Dendritic cell treated with granulocyte-macrophage colony-stimulating factor and Interleukin-4, amounts not matched to agents 40 ng/mL and 50 ng/mL, for 4 days (primary cell): ENCODE measurements at regions not wholly inside any gene's neighbourhood (a gene's known extent, or its start where the extent isn't known, plus 50 kb on each side); places are given as distances from the start of the nearest gene placed in this dataset.

Experiments used
- H3K27ac Mint-ChIP-seq: one replicate; pipeline ENCODE4 v1.8.0; 2022; ENCODE audit warnings: mild to moderate bottlenecking, mixed read lengths
- H3K27me3 Mint-ChIP-seq: one replicate; pipeline ENCODE4 v1.8.0; 2022; ENCODE audit warnings: mild to moderate bottlenecking, mixed read lengths
- H3K36me3 Mint-ChIP-seq: one replicate; pipeline ENCODE4 v1.8.0; 2022; ENCODE audit warnings: low read depth, mixed read lengths
- H3K4me1 Mint-ChIP-seq: one replicate; pipeline ENCODE4 v1.8.0; 2022; ENCODE audit warnings: low read depth, mixed read lengths
- H3K4me3 Mint-ChIP-seq: one replicate; pipeline ENCODE4 v1.8.0; 2022; ENCODE audit warnings: mild to moderate bottlenecking, moderate library complexity, mixed read lengths
- H3K9me3 Mint-ChIP-seq: one replicate; pipeline ENCODE4 v1.8.0; 2022; ENCODE audit warnings: mixed read lengths
- intact Hi-C: fragments of 100-400 bp; cut with micrococcal nuclease; formaldehyde crosslinking; loops from one replicate; pipeline ENCODE4 v1.15.0; 2022

DNA sequence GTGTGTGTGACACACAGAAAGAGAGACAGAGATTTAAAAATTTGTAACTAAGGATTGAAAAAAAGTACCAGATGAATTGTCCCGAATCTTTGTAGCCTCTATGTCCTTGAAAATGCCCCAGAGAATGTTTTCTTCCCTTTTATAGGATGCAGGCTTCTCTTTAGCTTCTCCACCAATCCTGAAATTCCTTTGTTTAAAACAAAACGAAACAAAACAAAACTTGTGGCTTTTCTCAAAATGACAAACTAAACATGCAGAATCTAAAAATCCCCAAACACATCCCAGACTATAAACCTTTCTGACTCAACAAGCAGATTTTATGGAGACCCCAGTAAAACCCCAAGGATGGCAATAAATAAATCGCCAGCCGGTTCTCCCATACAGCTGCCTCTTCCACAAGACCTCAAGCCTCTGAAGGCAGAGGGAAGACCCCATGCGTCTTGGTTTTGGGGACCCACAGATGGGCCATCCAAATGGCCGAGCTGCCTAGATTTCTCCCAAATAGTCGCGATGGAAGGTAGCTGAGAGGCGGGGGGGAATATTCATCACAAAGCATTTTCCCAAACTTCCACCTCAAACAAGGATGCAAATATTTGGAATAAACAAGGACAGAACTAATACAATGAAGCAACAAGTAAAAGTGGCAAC is 269.5 kb upstream of the FOXF1 start:
- Mint-ChIP-seq H3K4me1 (no peaks in the 10 kb centered on the region), H3K36me3 (no peaks in the 10 kb centered on the region), H3K9me3 (no peaks in the 10 kb centered on the region), H3K27me3 (peaks cover 26% of the 10 kb centered on the region), H3K4me3 (no peak overlapping the region), H3K27ac (no peak overlapping the region)
- intact Hi-C loops, result no loop called here

GRCh38 chr16:86241681-86242080 is 268.6 kb upstream of the FOXF1 start:
- H3K9me3 Mint-ChIP-seq, result no peaks in the 10 kb centered on the region
- H3K27ac Mint-ChIP-seq, result no peak overlapping the region
- no peaks in the 10 kb centered on the region for H3K4me1 Mint-ChIP-seq
- intact Hi-C loops, result no loop called here
- no peaks in the 10 kb centered on the region for H3K36me3 Mint-ChIP-seq
- peaks cover 28% of the 10 kb centered on the region for H3K27me3 Mint-ChIP-seq
- no peak overlapping the region for H3K4me3 Mint-ChIP-seq

DNA sequence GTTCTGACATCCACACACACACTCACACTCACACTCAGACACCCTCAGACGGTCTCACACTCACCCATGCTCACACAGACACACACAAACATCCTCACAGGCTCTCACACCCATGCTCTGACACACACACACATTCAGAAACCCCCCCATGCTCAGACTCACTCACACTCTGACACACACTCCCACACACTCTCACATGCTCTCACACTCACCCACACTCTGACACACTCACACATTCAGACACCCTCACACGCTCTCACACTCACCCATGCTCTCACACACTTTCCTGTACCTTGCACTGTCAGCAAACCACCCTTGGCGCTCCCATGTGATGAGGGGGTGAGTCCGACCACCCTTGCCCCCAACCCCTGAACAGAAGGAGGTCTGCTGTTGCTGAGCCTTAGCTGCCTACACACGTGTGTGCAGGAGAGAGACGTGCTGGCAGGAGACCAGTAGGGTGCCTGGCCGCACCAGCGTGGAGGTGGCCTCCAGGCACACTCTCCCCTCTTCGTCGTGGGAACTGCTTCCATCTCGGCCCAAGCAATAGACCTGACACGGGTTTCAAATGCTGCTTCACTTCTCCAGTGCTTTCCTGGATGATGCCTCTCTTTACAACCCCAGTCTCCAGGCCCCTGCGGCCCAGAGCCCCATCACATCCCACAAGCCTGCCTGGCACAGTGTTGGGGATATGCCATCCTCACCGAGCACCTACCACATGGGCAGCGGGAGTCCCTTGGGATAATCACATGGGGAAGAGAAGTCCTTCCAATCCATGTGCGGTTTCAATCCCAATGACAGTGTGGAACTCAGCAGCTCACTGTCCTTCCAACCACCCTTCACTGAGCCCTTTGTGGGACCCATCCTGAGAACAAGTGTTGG is 267.8 kb upstream of the FOXF1 start:
- Mint-ChIP-seq H3K27me3 (peaks cover 28% of the 10 kb centered on the region), H3K9me3 (no peaks in the 10 kb centered on the region)

DNA sequence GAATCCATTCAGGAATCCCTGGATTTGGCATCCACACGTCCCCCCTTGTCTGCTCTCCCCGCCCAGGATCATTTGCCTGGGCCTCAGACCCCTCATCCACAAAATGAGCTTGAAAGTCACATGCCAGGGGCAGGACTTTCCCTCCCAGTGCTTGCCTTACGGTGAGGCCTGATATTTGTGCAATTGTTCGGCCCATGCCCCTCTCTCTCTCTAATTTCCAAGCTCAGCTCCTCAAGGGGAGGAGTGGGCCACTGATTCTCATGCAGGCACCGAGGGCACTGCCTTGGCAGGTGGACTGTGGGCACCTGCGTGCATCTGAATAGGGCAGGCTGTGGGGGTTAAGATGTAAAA is 267.2 kb upstream of the FOXF1 start:
- intact Hi-C loops, result no loop called here
- Mint-ChIP-seq H3K9me3 (no peaks in the 10 kb centered on the region), H3K27ac (no peak overlapping the region), H3K36me3 (no peaks in the 10 kb centered on the region), H3K4me1 (no peaks in the 10 kb centered on the region), H3K27me3 (peaks cover 28% of the 10 kb centered on the region), H3K4me3 (no peak overlapping the region)

More for the DNA sequence above, 267.8 kb upstream of the FOXF1 start:
- Mint-ChIP-seq H3K36me3 (no peaks in the 10 kb centered on the region), H3K4me3 (no peak overlapping the region), H3K27ac (no peak overlapping the region), H3K4me1 (no peaks in the 10 kb centered on the region)
- intact Hi-C loops, result no loop called here

DNA sequence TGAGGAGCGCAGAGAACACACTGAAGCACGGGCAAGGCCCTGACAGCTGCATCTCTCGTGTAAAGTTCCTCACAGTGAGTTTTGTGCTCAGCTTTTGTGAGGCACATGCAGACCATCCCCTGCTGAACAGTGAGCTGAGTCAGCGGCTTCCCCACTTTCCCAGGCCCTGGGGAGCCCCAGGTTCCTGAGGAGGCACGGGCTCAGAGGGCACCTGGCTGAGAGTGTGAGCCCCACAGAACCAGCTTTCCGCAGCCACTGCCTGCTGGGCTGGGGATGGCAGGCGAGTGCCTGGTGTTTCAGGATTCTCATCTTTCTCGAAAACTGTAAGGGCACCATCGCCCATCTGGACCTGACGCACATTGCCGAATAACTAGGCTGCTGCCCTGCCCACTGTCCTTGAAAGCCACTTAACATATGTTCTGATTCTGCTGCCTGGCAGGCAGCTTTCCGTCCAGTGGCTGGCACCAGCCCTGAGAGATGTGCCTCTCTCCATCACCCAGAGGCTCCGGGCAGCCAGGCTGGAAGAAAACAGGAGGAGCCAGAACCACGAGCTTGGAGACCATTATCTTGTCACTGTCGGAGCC is 266.7 kb upstream of the FOXF1 start:
- Mint-ChIP-seq H3K4me1 (no peaks in the 10 kb centered on the region), H3K27ac (no peak overlapping the region), H3K9me3 (no peaks in the 10 kb centered on the region), H3K27me3 (peaks cover 28% of the 10 kb centered on the region), H3K36me3 (no peaks in the 10 kb centered on the region), H3K4me3 (no peak overlapping the region)
- intact Hi-C loops, result no loop called here

DNA sequence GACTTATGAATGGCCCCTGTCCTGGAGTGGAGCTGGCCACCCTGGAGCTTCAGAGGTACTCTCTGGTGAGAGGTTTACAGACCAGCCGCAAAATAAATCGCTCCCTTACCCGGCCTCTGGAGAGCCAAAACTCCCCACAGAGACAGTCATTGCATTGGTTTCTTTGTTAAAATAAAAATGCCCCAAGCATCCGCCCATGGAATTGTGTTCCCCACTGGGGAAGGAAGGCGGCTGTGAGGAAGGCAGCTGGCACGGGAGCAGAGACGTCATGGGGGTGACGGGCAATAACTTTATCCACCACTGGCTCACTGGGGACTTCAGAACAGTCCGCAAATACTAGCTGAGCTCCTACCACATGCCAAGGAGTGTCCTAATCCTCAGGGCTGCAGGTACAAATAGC is 266.2 kb upstream of the FOXF1 start:
- no peak overlapping the region for H3K4me3 Mint-ChIP-seq
- no peaks in the 10 kb centered on the region for H3K4me1 Mint-ChIP-seq
- no peaks in the 10 kb centered on the region for H3K36me3 Mint-ChIP-seq

DNA sequence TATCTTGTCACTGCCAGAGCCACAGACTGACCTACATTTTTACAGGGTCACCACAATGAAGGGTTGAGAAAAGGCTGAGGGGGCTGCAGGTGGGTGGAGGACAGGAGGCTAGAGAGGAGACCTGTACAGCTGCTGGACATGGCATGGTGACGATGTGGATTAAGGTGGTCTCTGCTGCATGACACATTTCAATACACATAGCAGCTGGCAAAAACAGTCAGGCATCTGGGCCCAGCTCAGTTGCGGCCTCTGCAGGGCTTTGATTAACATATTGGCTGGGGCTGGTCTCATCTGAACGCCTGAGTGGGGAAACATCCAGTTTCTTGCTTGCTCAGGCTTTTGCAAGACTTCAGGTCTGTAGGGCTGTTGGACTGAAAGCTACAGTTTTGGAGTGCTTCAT is 265.4 kb upstream of the FOXF1 start:
- Mint-ChIP-seq H3K36me3 (no peaks in the 10 kb centered on the region), H3K9me3 (no peaks in the 10 kb centered on the region), H3K27me3 (peaks cover 26% of the 10 kb centered on the region)

More for the DNA sequence above, 266.2 kb upstream of the FOXF1 start:
- intact Hi-C loops, result no loop called here
- Mint-ChIP-seq H3K9me3 (no peaks in the 10 kb centered on the region), H3K27me3 (peaks cover 30% of the 10 kb centered on the region), H3K27ac (no peak overlapping the region)

DNA sequence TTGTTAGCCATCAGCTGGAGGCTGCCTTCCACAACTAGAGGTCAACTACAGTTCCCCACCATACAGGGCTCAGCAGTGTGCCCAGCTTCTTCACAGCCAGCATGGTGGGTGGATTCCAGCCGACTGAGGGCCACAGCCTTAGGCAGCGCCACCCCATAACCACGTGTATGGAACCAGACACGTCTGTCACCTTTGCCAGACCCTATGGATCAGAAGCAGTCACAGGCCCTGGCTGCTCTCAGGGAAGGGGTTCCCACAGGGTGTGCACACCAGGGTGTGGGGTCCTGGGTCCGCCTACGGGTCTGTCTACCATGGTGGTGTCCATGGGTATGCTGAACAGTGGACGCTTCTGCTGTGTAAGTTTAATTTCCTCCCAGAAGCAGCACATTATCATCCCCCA is 265.0 kb upstream of the FOXF1 start:
- intact Hi-C loops, result no loop called here
- Mint-ChIP-seq H3K27me3 (peaks cover 26% of the 10 kb centered on the region), H3K36me3 (no peaks in the 10 kb centered on the region), H3K9me3 (no peaks in the 10 kb centered on the region), H3K4me3 (no peak overlapping the region), H3K4me1 (no peaks in the 10 kb centered on the region), H3K27ac (no peak overlapping the region)

More for the DNA sequence above, 265.4 kb upstream of the FOXF1 start:
- no peak overlapping the region for H3K27ac Mint-ChIP-seq
- no peak overlapping the region for H3K4me3 Mint-ChIP-seq
- no peaks in the 10 kb centered on the region for H3K4me1 Mint-ChIP-seq
- intact Hi-C loops, result no loop called here

DNA sequence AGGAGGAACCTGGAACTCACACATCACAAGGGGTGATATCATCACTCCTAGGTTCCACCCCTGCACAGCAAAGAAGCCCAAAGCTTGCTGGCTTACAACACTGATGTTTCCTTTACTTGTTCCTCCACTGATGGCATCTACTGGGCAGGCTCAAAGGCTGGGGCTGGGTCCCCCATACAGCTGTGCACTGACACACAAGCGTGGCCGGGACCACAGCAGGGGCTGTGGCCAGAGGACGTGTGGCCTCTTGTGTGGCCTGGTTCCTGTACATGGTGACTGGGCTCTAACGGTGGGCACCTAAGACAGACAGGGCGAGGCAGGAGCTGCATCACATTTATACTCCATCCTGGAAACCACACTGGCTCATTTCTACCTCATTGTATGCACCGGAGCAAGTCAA is 264.4 kb upstream of the FOXF1 start:
- Mint-ChIP-seq H3K4me3 (no peak overlapping the region), H3K9me3 (no peaks in the 10 kb centered on the region), H3K36me3 (no peaks in the 10 kb centered on the region), H3K27me3 (peaks cover 23% of the 10 kb centered on the region), H3K4me1 (no peaks in the 10 kb centered on the region), H3K27ac (no peak overlapping the region)
- intact Hi-C loops, result no loop called here

GRCh38 chr16:86248310-86248905 is 261.9 kb upstream of the FOXF1 start:
- Mint-ChIP-seq H3K4me1 (no peaks in the 10 kb centered on the region), H3K27me3 (peaks cover 11% of the 10 kb centered on the region), H3K27ac (no peak overlapping the region), H3K4me3 (no peak overlapping the region), H3K9me3 (no peaks in the 10 kb centered on the region), H3K36me3 (no peaks in the 10 kb centered on the region)
- intact Hi-C loops, result no loop called here

- H3K4me1 Mint-ChIP-seq, result no peaks in the 10 kb centered on the region
- H3K36me3 Mint-ChIP-seq, result no peaks in the 10 kb centered on the region
- intact Hi-C loops, result no loop called here
- no peak overlapping the region for H3K27ac Mint-ChIP-seq
- peaks cover 8% of the 10 kb centered on the region for H3K27me3 Mint-ChIP-seq
- H3K4me3 Mint-ChIP-seq, result no peak overlapping the region
- H3K9me3 Mint-ChIP-seq, result no peaks in the 10 kb centered on the region
These were observed 260.7 kb upstream of the FOXF1 start for GRCh38 chr16:86249631-86250030.

DNA sequence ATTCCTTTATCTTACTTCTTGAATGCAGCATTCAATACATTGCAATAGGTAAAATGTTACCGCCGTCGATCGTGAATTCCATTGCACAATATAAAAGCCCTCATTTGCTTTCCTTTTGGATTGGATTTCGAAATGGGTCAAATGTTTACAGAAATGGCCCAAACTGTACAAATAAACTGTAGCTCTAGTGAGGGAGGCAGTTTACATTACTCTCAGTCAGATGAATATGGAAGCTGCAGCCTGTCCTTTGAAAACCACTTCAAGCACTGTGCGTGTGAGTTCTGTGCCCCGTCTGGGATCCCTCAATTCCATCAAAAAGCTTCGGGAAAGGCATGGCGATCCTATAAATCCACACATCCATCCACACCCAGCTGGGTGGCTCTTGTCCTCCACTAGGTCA is 258.6 kb upstream of the FOXF1 start:
- intact Hi-C loops, result no loop called here
- H3K4me3 Mint-ChIP-seq, result no peak overlapping the region
- no peak overlapping the region for H3K27ac Mint-ChIP-seq

DNA sequence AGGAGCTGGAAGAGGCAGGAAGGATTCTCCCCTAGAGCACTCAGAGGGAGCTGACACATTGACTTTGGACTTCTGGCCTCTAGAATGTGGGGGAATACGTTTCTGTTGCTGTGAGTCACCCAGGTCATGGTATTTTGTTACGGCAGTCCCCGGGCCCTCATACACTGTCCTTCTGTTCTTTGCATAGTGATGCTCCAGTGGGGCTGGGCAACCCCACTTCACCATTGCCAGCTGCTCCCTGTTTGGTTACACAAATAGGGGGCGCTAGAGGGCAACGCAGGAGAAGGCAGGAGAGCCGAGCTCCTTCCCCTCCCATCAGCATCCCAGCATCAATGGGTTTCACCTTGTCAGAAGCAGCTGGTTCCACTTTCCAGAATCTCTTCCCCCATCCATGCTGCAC is 257.7 kb upstream of the FOXF1 start:
- H3K27me3 Mint-ChIP-seq, result peaks cover 6% of the 10 kb centered on the region
- intact Hi-C loops, result no loop called here
- H3K9me3 Mint-ChIP-seq, result peaks cover 8% of the 10 kb centered on the region
- no peaks in the 10 kb centered on the region for H3K36me3 Mint-ChIP-seq
- H3K4me1 Mint-ChIP-seq, result no peaks in the 10 kb centered on the region
- H3K27ac Mint-ChIP-seq, result no peak overlapping the region
- no peak overlapping the region for H3K4me3 Mint-ChIP-seq

More for the DNA sequence above, 258.6 kb upstream of the FOXF1 start:
- Mint-ChIP-seq H3K9me3 (peaks cover 8% of the 10 kb centered on the region), H3K36me3 (no peaks in the 10 kb centered on the region), H3K27me3 (peaks cover 6% of the 10 kb centered on the region), H3K4me1 (no peaks in the 10 kb centered on the region)

DNA sequence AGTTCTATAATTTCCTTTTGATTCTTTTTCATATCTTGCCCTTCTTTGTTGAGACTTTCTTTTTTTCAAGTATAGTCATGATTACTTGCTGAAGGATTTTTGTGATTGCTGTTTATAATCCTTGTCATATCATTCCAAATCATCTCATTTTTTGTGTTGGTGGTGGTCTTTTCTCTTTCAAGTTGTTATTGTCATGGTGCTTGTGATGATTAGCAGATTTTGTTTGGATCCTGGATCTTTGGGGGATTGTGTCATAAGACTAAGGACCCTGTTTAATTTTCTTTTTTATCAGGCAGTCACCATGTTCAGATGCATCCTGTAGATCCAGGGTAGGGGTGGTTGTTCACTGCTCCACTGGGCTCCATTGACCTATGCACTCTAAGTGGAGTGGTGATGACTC is 254.4 kb upstream of the FOXF1 start:
- intact Hi-C loops, result no loop called here
- Mint-ChIP-seq H3K4me1 (no peaks in the 10 kb centered on the region), H3K27ac (no peak overlapping the region), H3K9me3 (peaks cover 8% of the 10 kb centered on the region), H3K36me3 (no peaks in the 10 kb centered on the region), H3K4me3 (no peak overlapping the region), H3K27me3 (peaks cover 5% of the 10 kb centered on the region)
